ENCODE measurements at regions not wholly inside any gene's neighbourhood (a gene's known extent, or its start where the extent isn't known, plus 50 kb on each side); places are given as distances from the start of the nearest gene placed in this dataset.

DNA sequence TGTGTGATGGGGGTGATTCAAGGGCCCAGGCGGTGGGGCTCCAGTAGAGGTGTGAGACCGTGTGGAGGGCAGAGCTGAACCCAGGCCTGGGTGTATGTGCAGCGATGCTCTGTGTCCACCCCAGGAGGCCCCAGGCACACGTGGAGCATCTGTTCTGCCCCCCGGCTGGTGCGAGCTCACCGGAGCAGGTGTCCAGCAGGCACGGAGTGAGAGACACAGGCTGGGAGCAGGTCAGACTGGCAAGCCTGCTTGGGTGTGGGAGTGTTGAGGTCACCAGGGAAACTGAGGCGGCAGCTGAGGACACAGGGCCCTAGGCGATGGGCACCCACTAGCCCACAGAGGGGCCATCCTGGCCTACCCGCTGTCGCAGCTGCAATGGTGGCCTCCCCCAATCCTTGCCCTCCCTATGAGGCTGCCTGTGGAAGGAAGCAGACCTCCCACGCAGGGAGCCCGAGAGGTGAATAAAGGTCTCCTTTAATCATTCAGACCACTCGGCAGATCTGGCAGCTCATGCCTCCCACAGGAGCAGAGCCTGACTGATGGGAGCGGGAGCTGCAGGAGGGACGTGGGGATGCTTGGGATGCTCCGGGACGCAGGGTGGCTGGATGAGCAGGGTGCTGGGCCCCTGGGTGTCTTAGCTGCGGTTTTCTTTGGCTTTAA, 1165.1 kb downstream of the BRD1 start:
- no peak for DNase-seq

DNA sequence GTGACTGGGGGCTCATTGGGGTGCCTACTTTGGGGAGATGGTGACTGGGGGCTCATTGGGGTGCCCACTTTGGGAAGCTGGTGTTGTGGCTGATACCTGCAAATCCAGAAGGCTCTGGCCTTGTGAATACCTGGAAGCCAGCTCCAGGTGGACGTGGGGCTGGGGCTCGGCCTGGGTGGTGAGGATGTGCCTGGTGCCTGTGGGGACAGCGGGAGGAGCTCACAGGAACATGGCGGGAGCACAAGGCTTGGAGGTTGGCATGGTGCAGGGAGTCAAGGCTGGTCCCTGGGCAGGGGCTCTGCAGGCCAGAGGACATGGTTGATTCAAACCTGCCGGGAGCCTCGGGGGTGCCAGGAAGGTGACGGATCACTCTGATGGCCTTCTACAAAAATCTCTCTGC, 1165.7 kb downstream of the BRD1 start:
- no peak for DNase-seq

DNA sequence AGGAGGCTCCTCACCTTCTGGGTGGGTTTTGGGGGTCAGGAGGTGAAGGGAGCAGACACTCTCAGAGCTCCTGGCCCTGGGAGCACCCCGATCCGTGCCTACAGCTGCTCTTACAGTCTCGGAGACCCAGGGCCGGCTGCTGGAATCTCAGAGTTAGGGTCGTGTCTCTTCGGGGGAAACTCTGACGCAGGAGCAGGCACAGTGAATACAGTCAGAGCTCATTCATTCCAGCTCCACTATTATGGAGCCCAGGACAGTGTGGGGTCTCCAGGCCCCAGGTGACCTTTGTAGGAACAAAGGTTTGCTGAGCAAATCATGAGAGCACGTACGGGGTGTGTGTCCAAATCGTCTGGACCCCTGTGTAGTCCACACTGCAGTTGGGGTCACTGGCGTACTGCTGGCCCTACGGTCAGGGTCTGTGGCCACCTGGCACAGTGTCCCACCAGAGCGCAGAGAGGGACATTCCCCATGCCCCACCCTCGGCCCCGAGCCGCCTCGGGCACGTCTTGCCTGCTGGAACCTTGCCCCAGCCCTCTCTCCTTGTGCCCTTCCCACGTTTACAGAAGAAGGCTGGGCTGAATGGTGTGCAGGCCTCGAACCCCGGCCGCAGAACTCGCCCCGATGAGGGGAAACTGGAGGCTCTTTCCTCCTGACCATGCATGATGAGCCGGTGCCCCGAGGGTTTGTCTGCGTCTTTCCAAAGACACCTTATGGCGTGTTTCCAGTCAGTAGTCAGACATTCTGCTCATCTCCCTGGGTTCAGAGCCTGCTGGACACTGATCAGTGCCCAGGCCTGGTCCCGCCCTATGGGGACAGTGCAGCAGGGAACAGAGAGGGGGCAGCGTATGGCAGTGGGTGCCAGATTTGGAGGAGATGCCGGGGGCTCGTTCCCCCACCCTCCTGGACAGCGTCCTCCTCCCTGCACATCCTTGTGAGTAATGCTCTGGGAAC, 1166.6 kb downstream of the BRD1 start:
- DNase-seq: no peak

DNA sequence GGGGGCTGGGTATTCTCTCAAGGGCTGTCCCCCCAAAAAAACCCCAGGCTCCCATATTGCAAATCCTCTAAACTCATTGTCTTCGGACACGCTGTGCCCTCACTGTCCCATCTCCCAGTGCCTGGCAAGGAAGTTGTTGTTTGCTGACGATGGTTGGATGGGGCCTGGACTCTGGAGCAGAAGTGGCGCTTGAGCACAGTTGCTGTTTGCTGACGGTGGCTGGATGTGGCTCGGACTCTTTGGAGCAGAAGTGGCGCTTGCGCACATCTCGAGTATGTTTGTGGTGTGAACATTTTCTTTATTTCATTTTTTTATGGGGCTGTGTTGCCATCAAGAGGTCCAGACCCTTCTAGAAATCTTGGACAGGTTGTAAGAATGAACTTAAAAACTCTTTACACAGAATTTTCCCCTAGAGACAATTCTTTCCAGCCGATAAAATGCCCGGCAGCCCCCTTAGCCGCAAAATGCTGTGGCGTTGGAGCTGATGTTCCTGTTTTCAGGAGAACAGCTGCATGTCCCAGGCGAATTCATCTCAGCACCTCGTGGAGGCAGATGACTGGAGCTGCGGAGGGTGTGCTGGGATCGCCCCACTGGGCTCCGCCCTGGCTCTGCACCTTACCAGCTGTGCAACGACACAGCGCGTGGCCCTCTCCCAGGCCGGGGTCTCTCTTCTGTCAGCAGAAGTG, 1167.4 kb downstream of the BRD1 start:
- DNase-seq: no peak

DNA sequence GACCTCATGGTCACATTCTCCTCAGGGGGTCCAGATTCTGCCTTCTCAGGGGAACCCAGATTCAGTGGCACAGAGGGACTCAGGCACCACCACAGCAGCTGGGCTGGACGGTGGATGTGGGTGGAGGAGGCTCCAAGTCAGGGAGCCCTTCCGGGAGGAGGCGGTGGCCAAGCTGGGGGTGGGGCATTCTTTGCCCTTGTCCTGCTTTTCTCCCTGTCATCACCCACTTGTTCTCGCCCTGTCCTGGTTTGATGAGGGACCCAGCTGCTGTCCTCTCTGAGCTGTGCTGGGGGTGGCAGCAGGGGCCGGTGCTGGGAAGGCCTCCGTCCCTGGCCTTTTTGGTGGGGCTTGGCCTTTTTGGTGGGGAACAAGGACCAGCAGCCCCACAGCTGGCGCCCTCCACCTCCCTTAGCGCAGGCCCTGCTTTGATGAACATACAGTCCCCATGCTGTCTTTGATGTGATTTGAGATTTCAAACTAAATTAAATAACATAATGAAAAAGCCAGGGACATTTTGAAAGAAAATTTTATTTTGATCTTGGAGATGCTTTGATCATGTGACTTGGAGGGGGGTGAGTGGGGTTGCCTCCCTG, 1168.2 kb downstream of the BRD1 start:
- no peak for DNase-seq

DNA sequence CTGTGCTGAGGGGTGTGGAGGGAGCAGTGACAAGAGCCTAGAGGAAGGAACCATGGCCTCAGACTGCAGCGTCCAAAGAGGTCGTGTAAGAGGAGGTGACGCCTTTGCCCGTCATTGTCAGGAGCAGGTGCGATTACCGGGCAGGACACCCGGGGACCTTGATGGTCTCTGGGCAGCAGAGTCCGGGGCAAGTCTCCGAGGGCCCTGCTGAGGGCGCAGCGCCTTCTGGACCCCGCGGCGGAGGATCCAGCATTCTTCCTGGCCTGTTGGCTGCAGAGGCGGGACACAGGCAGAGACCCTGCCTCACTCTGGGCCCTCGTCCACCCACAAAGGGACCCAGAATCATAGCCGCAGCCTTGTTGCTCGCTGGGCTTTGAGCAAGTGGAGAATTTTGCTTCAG, 1168.8 kb downstream of the BRD1 start:
- no peak for DNase-seq

DNA sequence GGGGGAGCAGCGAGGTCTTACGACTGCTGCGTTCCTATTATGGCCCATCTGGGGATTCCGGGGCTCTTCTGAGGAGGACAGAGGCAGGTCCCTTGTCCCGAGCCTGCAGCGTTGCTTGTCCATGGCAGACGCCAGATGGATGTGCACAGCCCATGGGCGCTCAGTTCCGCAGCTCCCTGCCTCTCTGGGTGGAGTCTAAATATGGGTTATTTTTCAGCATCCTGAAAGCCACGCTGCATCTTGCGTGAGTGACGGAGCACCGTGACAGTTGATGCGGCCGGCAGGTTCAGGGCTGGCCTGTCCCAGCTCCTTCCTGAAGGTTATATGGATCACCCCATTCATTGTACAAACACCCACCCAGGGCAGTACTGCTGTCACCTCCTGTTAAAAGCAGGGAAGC, 1169.4 kb downstream of the BRD1 start:
- DNase-seq: no peak

DNA sequence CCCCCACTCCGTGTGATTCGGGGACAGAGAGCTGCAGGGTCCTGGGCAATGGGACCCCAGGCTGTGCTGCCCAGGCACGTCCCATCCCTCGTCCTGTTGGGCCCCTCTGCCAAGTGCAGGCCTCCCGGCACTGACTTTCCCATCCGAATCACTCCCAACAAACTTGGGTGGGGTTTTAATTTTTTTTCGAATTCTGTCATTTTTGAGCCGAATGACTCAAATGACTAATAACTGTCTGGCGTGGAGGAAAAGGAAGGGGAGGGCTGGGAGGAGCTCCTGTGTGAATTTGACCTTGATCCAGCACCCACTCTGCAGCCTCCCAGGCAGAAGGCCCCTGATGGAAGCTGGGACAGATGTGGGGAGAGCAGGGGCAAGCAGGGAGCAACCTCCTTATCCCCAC, 1173.2 kb downstream of the BRD1 start:
- DNase-seq: no peak

DNA sequence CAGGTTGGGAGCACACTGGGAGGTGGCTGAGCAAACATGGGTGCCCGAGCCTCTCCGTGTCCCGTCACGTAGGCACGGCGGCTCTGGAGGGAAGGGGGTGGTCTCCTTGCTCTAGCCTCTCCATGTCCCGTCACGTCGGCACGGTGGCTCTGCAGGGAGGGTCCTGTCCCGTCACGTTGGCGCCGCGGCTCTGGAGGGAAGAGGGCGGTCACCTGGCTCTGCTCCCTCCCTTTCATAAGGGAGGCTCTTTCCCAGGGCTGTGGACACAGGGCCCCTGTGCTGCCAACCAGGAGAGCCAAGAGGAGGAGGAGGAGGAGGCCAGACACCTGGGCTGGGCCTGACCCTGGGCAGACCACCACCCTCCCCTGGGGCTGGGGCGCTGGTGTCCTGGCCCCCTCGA, 1173.7 kb downstream of the BRD1 start:
- no peak for DNase-seq

DNA sequence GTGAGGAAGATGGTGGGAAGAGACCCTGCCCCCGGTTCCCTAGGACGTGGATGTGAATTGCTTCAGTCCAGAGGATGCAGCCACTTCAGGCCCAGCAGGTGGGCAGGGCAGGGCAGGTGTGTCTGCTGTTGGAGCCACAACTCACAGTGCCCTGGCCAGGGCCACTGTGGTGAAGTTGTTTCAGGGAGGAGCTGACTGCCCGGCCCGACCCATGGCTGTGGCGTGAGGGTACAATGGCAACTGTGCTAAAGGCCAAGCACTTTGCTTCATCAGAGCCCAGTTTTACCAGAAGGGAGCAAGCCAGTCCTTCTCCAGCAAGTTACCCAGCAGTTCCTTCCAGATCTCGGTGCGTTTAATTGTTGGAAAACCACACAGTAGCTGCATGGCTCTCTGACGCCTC, 1174.4 kb downstream of the BRD1 start:
- no peak for DNase-seq

DNA sequence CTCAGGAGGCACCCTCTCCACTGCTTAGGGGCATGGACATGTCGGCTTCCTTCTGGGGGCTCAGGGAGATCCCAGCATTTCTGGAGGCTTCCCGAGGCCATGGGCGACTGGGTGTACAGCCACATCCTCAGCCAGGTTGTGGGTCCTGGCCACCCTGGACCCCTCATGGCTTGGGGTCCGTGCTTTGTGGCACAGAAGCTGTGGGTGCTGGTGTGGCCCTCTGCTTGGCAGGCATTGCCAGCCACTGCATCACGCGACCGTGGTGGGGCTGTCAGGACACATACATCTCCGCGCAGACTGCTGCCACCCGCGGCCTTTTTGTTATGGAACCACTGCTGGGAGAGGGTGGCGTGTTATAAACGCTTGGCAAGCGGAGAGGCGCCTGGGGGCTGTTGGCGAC, 1174.9 kb downstream of the BRD1 start:
- no peak for DNase-seq

DNA sequence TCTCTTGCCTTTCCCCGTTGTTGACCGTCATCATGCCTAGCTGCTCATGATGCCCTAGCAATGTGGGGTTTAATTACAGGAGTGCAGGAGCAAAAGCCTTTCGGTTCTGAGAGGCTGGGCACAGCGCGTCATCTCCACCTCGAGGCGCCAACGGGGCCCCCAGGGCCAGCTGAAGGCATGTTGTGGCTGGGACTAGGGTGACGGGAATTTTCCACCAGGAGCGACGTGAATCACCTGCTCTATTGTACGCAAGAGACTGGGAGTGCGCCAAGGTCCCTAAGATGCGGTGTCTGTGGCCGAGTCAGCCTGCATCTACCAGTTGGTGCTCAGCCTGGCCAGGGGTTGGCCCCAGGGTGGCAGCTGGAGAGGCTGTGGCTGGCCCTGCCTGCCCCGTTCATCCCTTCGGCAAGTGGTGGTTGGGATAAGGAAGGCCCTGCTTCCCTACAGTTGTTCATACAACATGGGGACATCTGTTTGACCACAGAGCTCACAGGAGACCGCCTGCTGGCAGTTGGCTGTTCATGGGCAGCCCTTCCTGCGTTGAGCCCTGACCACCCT, 1175.6 kb downstream of the BRD1 start:
- no peak for DNase-seq

DNA sequence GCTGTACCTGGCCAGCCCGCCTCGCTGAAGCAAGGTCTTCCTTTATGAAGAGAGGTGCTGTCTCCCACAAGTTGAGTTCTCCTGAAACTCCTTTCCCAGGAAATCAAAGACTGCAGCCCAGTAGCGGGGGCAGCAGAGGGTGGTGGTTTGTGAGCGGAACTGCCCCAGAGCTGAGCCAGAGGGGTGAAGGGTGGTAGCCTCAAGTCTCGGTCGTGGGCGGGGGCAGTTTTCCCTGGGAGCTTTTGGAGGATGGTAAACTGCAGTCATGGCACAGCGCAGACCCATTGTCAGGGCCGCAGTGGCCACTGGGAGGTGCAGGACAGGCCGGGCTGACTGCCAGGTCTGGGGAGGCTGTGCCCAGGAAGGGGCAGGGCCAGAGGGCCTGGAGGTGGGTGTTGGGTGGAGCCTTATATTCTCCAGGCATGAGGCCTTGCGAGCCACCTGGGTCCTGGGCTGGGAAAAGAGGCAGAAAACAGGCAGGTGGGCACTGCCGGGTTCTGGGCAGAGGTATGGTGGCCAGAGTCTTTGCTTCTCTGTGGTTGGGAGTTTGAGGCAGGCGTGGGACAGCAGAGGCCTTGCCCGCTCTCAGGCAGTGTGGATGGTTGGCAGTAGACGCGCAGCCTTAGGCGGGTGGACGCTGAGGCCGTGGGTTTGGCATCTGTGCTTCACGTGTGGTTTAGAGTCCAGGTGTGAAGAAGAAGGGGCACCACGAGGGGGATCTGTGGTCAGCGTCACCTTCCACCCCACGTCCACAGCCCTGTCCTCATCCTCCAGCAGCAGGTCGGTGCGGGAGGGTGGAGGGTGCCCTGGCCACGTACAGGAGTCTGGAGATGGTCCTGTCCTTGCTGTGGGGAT, 1176.4 kb downstream of the BRD1 start:
- no peak for DNase-seq

DNA sequence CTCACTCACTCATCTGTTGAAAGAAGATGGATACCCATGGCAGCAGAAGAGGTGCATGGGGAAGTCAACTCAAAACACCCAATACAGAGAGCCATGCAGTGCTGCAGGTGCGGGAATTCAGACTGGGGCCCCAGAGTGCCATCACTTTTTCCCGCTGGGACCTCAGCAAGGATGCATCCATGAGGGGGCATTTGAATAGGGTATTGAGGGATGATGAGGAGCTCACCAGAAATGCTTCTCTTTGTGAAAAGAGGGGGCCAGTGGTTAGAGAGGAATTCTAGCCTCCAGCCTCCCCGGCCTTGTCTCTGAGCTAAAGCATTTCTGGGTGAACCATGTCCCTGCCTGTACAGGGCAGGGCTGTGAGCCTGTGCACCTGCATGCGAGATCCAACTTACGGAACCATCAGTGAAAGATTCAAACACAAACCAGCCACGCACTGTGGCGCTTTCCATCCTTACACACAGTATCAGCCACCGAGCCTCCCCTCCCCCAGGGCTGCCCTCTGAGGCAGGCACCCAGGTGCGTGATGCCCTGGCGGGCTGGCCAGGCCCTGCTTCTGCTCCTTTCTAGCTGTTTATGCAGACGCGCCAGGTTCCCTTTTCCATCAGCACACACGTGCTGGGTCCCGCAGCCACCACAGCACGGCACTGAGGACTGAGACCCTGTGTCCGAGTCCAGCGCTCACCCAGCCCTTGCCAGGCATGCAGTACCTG, 1177.2 kb downstream of the BRD1 start:
- no peak for DNase-seq

DNA sequence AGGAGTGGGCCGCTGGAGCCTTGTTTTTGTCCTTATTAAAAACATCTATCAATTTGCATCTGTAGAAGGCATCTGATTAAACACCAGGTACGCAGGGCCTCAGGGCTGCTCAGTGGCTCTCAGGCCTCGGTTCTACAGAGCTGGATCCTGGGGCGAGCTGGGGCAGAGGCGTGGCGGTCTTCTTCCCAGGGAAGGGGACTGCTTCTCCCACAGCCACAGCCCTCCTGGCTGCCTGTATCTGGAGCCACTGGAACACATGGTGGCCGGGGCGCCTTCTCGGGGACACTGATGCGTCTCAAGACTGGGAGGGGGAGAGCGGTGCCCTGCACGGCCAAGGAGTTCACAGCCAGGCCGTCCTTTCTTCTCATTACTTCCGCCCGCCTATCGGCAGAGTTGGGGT, 1178.2 kb downstream of the BRD1 start:
- DNase-seq: no peak

DNA sequence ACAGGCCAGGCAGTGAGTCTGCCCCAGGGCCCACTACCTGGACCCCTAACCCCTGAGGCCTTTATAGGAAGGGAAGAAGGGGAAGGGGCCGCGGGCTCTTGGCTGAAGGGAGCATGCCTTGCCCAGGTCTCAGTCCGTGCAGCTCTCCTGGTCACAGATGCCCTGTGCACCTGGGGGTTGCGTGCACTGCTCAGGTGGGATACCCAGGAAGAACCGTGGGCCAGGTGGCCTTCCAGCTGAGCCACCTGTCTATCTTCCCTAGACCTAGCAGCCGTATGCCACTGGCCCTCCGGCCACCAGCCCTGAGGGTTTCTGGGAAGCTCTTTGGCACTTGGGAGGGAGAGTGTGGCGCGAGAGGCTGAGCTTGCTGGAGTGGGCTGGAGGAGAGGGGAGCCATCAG, 1178.6 kb downstream of the BRD1 start:
- no peak for DNase-seq

DNA sequence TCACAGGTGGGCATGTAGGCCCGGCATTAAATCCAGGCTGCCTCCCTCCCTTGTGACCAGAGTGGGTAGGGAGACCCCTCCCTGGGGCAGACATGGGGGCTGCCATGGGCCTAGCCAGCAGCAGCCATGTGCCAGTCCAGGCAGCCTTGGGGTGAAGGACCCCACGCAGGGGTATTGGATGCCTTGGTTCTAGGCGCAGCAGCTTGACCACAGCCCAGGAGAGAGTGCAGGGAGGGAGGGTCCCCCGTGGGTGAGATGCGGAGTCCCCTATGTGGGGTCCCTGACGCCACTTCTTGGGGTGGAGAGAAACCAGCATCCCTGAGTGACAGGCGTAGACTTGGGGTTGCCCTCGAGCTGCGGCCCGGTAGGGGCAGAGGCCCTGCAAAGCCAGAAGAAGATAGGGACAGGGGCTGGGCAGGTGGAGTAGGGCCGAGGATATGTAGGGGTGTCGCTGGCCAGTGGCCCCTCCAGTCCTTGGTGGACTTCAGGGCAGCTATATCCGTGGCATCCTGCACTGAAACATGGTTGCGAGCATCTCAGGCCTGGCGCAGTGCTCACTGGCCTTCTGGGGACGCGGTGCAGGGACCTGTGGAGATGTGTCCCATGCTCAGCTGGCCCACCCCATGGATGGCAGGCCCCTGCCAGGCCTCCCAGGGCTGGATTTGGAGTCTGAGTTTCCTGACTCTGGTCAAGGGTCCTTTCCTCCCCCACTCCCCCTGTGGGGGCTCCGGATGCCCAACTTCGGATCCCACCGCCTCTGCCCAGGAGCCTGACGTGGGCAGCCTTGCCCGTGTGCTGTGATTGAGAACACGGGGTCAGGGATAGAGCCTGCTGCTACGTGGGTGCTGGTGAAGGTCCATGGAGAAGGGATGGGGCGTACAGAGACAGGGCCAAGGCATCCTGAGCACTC, 1179.8 kb downstream of the BRD1 start:
- DNase-seq: no peak

DNA sequence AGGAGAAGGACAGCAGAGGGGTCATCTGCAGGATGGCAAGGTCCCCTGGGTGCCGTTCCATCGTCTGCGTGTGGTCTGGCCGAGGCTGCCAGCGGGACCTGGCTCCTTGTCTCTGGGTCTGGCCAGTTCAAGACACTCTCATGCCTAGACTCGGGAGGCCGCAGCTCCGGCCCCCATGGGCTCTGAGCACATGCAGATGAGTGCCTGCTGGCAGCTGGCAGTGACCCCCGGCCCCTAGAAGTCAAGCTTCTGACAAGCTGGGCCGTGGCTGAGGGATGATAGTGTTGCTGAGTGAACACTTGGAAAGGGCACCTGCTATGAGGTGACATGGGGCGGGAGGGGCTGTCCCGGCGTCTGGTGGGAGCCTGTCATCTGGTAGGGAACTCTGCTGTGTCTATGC, 1180.6 kb downstream of the BRD1 start:
- no peak for DNase-seq

DNA sequence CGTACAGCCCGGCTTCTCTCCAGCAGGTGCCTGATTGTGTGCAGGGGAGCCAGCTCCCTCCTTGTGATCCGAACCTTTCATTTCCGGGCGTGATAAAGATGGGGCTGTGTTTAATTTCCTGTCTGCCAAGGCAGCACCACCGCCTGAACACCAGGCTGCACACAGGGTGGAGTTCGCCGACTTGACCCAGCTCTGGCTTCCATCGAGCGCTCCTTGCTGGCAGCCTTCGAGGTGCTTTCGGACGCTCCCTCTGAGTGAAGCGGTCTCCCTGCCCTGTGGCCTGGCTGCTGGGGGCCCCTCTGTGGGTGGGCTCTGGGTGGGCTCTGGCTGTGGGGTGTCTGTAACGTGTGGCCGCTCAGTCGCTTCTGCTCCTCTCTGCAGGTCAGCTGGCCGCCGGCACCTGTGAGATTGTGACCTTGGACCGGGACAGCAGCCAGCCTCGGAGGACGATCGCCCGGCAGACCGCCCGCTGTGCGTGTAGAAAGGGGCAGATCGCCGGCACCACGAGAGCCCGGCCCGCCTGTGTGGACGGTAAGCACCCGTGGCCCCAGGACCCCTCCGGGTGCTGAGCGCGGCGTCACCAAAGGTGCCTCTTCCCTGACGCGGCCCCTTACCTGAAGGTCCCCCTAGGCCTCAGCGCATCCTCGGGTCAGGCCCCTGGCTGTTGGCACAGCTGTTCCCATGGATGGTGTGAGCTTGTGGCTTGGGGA, 1181.3 kb downstream of the BRD1 start:
- no peak for DNase-seq

DNA sequence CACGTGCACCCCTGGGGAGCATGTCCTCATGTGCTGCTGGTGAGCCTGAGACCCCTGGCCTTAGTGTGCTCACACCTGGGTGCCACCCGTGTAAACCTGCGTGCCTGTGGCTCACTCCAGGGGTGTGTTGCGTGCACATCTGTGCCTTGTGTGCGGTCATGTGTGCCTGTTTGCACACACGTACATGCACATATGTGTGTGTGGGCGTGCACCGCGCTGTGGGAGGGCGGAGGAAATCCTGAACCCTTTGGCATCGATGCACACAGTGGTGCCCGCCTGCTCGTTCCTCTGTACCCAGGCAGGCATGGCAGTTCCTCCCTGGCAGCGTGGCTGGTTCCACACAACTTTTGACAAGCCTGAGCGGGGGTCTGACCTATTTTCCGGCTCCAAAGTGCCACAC, 1181.9 kb downstream of the BRD1 start:
- no peak for DNase-seq

Data from SW 1271 (cell line).